Transverse colon (tissue), 4 donors: ENCODE measurements at regions not wholly inside any gene's neighbourhood (a gene's known extent, or its start where the extent isn't known, plus 50 kb on each side); places are given as distances from the start of the nearest gene placed in this dataset.

Source experiments
- DNase-seq: peaks from one replicate; pipeline ENCODE4 v3.0.0-alpha.2; 2019
- H3K27ac ChIP-seq, 4 donors: fragments of 200-600 bp; sonication (generic); 2 replicates each; pipeline ENCODE4 v1.5.1; 2016 to 2018; ENCODE audit warnings: inconsistent platforms in 4 of 4
- H3K27me3 ChIP-seq: fragments of 200-600 bp; sonication (generic); 2 replicates; pipeline ENCODE4 v1.5.1; 2017; ENCODE audit warnings: inconsistent platforms
- H3K36me3 ChIP-seq, 4 donors: fragments of 200-600 bp; sonication (generic); 2 replicates each; pipeline ENCODE4 v1.5.1; 2017 to 2019; ENCODE audit warnings: inconsistent platforms in 4 of 4
- H3K4me1 ChIP-seq, 4 donors: fragments of 200-600 bp; sonication (generic); 2 replicates each; pipeline ENCODE4 v1.5.1; 2017 to 2020; ENCODE audit warnings: inconsistent platforms in 4 of 4
- H3K4me3 ChIP-seq, 4 donors: fragments of 200-600 bp; sonication (generic); 1 replicate in 1 of 4; 2 replicates in 3 of 4; pipeline versions ENCODE4 v1.5.1 to v1.6.1; 2017 to 2019; ENCODE audit warnings: inconsistent platforms in 4 of 4
- H3K9me3 ChIP-seq, 2 donors: fragments of 200-600 bp; sonication (generic); 2 replicates each; pipeline ENCODE4 v1.5.1; 2017 to 2019; ENCODE audit warnings: inconsistent platforms in 2 of 2
- CTCF ChIP-seq, 5 experiments: fragments of 200-600 bp in 3 of 5; fragments of 450-650 bp in 2 of 5; sonication (generic) in 3 of 5; IDR thresholded peaks; 1 replicate in 2 of 5; 2 replicates in 3 of 5; pipeline ENCODE4 v1.5.1; 2016 to 2017; ENCODE audit warnings: antibody characterized with exemption in 5 of 5, inconsistent platforms in 3 of 5, mild to moderate bottlenecking in 2 of 5, moderate library complexity in 1 of 5
- EP300 ChIP-seq: sonication (generic); formaldehyde crosslinking; IDR thresholded peaks from one replicate; pipeline ENCODE4 v1.6.1; 2017; ENCODE audit warnings: antibody characterized with exemption, low read depth
- POLR2A ChIP-seq: fragments of 450-650 bp; IDR thresholded peaks from one replicate; pipeline ENCODE4 v1.6.1; 2016; ENCODE audit warnings: antibody characterized with exemption, mild to moderate bottlenecking, moderate library complexity
- POLR2AphosphoS5 ChIP-seq, 3 donors: sonication (generic); formaldehyde crosslinking; IDR thresholded peaks; one replicate each; pipeline ENCODE4 v1.6.1; 2016; ENCODE audit warnings: antibody characterized with exemption in 3 of 3
- WGBS, 2 donors: methylation state at CpG; one replicate each; pipeline ENCODE4 v1.1.5; 2018; ENCODE audit warnings: low coverage in 1 of 2; 5-methylcytosine and 5-hydroxymethylcytosine counted together
- in situ Hi-C, 4 donors: fragments of 200-750 bp; cut with MboI; loops; one replicate each; pipeline versions ENCODE4 v1.15.0 to v1.15.1; 2017; ENCODE audit warnings: low sequenced_read_pairs in 3 of 4, low pct_ligation_motif_present in 1 of 4, low pct_unique_long_range_greater_than_20kb in 1 of 4
- intact Hi-C: fragments of 100-400 bp; cut with DNase I; formaldehyde crosslinking; loops from one replicate; pipeline ENCODE4 v1.15.1; 2023; ENCODE audit warnings: low total_unique reads

DNA sequence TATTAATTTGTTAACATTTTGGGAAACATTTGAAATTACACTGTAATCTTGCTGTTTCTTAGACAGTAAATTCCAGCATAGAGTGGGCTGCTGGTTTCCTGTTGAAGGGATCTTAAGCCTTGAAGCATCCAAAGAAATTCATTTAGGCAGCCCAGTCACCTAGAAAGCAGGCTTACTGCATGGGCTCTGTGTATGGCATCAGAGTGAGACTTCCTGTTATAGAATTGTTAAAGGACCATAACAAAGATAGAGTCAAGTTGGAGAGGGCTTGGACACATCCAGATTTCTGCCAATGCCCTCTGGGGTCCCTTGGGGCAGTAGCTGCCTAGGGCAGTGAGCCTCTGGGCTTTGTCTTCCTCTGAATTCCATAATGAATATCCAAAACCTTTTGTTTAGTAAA is 149.2 kb downstream of the DYRK2 start:
- Histone ChIP-seq H3K4me1 (peaks cover 0 to 38% (median 10%) of the 10 kb centered on the region in 4 donors), H3K9me3 (no peaks in the 10 kb centered on the region), H3K27ac (peak overlapping the region in 2 of 4 donors; percentile 13 to 45), H3K36me3 (no peaks in the 10 kb centered on the region), H3K27me3 (no peaks in the 10 kb centered on the region), H3K4me3 (no peak overlapping the region)
- intact Hi-C loops (no loop called here), in situ Hi-C loops (no loop called here)
- DNase-seq = no peak
- TF ChIP-seq CTCF (IDR thresholded peaks at IDR 0.05) (no peak), EP300 (no peak)

- TF ChIP-seq CTCF (IDR thresholded peaks at IDR 0.05) = no peak
- no peak for TF ChIP-seq EP300
- TF ChIP-seq POLR2A = no peak
- no peak for TF ChIP-seq POLR2AphosphoS5 (IDR thresholded peaks at IDR 0.05)
- no peaks in the 10 kb centered on the region for H3K36me3 ChIP-seq
- DNase-seq = no peak
- in situ Hi-C loops (no loop called here), intact Hi-C loops (no loop called here)
- H3K9me3 ChIP-seq = no peaks in the 10 kb centered on the region
- no peaks in the 10 kb centered on the region for H3K27me3 ChIP-seq
- H3K27ac ChIP-seq = no peak overlapping the region
- H3K4me3 ChIP-seq = no peak overlapping the region
- 77 to 85% methylated on average over 2 of the region's 2 CpGs for WGBS, 2 donors
- H3K4me1 ChIP-seq = peaks cover 0 to 38% (median 10%) of the 10 kb centered on the region in 4 donors
Observed at GRCh38 chr12:67798768-67799167, 150.2 kb downstream of the DYRK2 start.

DNA sequence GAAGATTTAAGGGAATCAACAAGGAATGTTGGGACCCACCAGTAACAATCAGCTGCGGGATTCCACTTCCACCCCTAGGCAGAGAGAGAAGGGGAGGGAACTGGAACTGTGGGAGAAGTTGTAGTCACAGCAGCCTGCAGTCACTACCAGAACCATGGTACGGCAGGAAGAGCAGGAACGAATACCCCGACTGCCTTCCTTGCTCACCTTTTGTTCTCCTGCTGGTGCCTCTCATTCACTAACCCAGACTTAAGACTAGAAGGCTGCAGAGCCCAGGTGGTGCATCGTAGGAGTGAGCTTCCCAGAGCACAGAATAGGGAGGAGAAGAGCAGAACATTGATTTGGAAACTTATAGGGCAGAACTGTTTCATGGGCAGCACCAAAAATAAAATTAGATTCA is 154.2 kb downstream of the DYRK2 start:
- intact Hi-C loops = no loop called here
- no peaks in the 10 kb centered on the region for H3K27me3 ChIP-seq
- H3K9me3 ChIP-seq = no peaks in the 10 kb centered on the region
- no peak for DNase-seq
- H3K4me3 ChIP-seq = no peak overlapping the region
- no peaks in the 10 kb centered on the region for H3K36me3 ChIP-seq
- TF ChIP-seq EP300 (no peak), CTCF (IDR thresholded peaks at IDR 0.05) (no peak), POLR2A (no peak), POLR2AphosphoS5 (IDR thresholded peaks at IDR 0.05) (no peak)
- peaks cover 0 to 15% (median 2%) of the 10 kb centered on the region in 4 donors for H3K4me1 ChIP-seq
- in situ Hi-C loops = no loop called here
- H3K27ac ChIP-seq = peak overlapping the region in 3 of 4 donors; percentile 28 to 58 (median 29)
- WGBS, 2 donors = 69 to 100% methylated on average over 1 to 5 of the region's 5 CpGs

GRCh38 chr12:67803278-67803993 is 154.9 kb downstream of the DYRK2 start:
- no peak for DNase-seq
- no peak for TF ChIP-seq POLR2AphosphoS5 (IDR thresholded peaks at IDR 0.05)
- Histone ChIP-seq H3K4me3 (no peak overlapping the region), H3K4me1 (peaks cover 0 to 13% (median 3%) of the 10 kb centered on the region in 4 donors), H3K27me3 (no peaks in the 10 kb centered on the region), H3K9me3 (no peaks in the 10 kb centered on the region), H3K27ac (peak overlapping the region in 3 of 4 donors; percentile 26 to 29 (median 28)), H3K36me3 (no peaks in the 10 kb centered on the region)
- in situ Hi-C loops (no loop called here), intact Hi-C loops (no loop called here)
- whole genome bisulfite sequencing, 2 donors = 17 to 80% methylated on average over 1 to 4 of the region's 4 CpGs

DNA sequence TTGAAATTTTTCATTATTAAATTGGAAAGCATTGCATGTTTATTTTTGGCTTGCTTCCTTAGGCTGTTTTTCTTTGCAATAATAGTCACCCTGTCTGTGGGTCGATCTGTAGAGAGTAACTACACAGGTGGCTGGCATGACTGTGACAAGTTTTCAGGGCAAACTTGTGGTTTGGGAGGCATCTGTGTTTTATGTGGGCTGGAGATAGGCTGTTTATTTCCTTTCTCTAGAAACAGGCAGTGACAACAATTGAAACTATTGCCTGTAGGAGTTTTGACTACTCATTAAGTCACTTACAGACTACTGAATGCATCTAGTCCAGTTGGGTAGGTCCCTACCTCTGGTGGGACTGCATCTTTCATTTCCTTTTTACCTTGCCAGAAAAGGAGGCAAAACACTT is 155.6 kb downstream of the DYRK2 start:
- peaks cover 0 to 7% (median 1%) of the 10 kb centered on the region in 4 donors for H3K4me1 ChIP-seq
- WGBS, 2 donors = 41 to 50% methylated on average over 1 of the region's 1 CpG
- intact Hi-C loops (no loop called here), in situ Hi-C loops (no loop called here)
- no peaks in the 10 kb centered on the region for H3K27me3 ChIP-seq
- no peak for DNase-seq
- no peaks in the 10 kb centered on the region for H3K36me3 ChIP-seq
- no peak for TF ChIP-seq POLR2AphosphoS5 (IDR thresholded peaks at IDR 0.05)
- TF ChIP-seq EP300 = no peak
- TF ChIP-seq POLR2A = no peak
- TF ChIP-seq CTCF (IDR thresholded peaks at IDR 0.05) = no peak
- H3K9me3 ChIP-seq = no peaks in the 10 kb centered on the region
- no peak overlapping the region for H3K4me3 ChIP-seq
- H3K27ac ChIP-seq = peak overlapping the region in 2 of 4 donors; percentile 26 to 29
